ENCODE measurements at regions not wholly inside any gene's neighbourhood (a gene's known extent, or its start where the extent isn't known, plus 50 kb on each side); places are given as distances from the start of the nearest gene placed in this dataset.

DNA sequence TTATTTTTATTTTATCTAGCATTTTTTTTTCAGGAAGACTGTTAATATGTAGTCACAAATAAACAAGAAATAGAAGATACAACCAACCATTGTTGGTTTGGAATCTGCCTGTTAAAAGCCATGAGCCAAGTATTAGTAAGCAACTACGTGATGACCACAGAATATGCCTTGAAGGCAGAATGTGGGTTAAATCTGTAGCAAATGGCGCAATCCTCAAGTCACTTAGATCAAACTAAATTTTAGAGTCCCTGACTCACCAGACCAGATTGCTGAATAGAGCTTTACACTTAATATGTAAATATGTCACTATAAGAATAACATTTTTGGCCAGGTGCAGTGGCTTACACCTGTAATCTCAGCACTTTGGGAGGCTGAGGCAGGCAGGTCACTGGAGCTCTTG lies 800.1 kb upstream of the CITED2 start:
- TF ChIP-seq, protein P1, sequence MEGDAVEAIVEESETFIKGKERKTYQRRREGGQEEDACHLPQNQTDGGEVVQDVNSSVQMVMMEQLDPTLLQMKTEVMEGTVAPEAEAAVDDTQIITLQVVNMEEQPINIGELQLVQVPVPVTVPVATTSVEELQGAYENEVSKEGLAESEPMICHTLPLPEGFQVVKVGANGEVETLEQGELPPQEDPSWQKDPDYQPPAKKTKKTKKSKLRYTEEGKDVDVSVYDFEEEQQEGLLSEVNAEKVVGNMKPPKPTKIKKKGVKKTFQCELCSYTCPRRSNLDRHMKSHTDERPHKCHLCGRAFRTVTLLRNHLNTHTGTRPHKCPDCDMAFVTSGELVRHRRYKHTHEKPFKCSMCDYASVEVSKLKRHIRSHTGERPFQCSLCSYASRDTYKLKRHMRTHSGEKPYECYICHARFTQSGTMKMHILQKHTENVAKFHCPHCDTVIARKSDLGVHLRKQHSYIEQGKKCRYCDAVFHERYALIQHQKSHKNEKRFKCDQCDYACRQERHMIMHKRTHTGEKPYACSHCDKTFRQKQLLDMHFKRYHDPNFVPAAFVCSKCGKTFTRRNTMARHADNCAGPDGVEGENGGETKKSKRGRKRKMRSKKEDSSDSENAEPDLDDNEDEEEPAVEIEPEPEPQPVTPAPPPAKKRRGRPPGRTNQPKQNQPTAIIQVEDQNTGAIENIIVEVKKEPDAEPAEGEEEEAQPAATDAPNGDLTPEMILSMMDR (IDR thresholded peaks at IDR 0.05), result no peak
- no peak for DNase-seq (ENCODE audit: extremely low spot score, unreplicated experiment)
- no peaks in the 10 kb centered on the region for H3K9me3 Mint-ChIP-seq (ENCODE audit: unreplicated experiment)

DNA sequence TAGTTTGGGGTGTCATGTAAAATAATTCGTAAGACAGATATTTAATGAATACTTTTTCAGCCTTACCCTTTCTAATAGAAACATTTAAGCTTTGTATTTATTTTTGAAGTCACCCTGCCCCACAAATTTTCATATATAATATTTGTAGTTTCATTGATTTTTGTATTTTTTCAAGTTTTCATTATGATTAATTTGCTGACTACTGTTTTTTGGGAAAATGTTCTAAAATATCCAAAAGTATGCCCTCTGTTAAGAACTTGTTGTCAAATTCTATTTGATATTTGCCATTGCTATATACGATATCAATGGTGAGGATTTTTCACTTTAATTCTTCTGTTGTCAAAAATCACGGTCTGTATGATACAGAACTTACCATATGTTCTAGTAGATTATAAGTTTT lies 793.9 kb upstream of the CITED2 start:
- no peak for DNase-seq (ENCODE audit: extremely low spot score, unreplicated experiment)
- Mint-ChIP-seq H3K9me3 (ENCODE audit: unreplicated experiment) (no peaks in the 10 kb centered on the region), H3K4me1 (ENCODE audit: unreplicated experiment) (no peaks in the 10 kb centered on the region), H3K27ac (ENCODE audit: unreplicated experiment) (no peak overlapping the region), H3K36me3 (ENCODE audit: unreplicated experiment) (no peaks in the 10 kb centered on the region), H3K27me3 (ENCODE audit: unreplicated experiment) (no peaks in the 10 kb centered on the region), H3K4me3 (ENCODE audit: unreplicated experiment) (no peak overlapping the region)
- TF ChIP-seq, protein P1 (IDR thresholded peaks at IDR 0.05), result no peak

More for the DNA sequence above, 800.1 kb upstream of the CITED2 start:
- Mint-ChIP-seq H3K4me1 (ENCODE audit: unreplicated experiment) (peaks cover 16% of the 10 kb centered on the region), H3K27me3 (ENCODE audit: unreplicated experiment) (no peaks in the 10 kb centered on the region), H3K27ac (ENCODE audit: unreplicated experiment) (peak overlapping the region; percentile 5), H3K4me3 (ENCODE audit: unreplicated experiment) (no peak overlapping the region), H3K36me3 (ENCODE audit: unreplicated experiment) (no peaks in the 10 kb centered on the region)

DNA sequence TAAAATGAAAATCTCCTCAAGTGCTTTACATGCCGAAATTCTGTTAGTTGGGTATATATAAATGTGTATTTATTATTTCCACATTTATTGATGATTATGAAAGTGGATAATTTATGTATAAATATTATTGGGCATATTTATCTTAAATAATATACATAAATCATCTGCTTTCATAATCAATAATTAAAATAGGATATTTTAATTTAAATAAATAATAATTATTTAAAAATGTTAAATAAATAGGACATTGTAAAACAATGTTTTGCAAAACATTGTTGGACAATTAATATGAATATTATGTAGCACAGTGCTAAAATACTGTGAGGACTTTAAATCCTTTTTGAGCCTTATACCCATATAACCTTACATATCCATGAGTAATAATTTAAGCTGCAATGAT lies 786.5 kb upstream of the CITED2 start:
- Mint-ChIP-seq H3K4me3 (ENCODE audit: unreplicated experiment) (no peak overlapping the region), H3K36me3 (ENCODE audit: unreplicated experiment) (peaks cover 1% of the 10 kb centered on the region), H3K9me3 (ENCODE audit: unreplicated experiment) (no peaks in the 10 kb centered on the region), H3K27ac (ENCODE audit: unreplicated experiment) (no peak overlapping the region), H3K4me1 (ENCODE audit: unreplicated experiment) (no peaks in the 10 kb centered on the region), H3K27me3 (ENCODE audit: unreplicated experiment) (no peaks in the 10 kb centered on the region)
- TF ChIP-seq, protein P1 (IDR thresholded peaks at IDR 0.05), result no peak
- DNase-seq (ENCODE audit: extremely low spot score, unreplicated experiment), result no peak

DNA sequence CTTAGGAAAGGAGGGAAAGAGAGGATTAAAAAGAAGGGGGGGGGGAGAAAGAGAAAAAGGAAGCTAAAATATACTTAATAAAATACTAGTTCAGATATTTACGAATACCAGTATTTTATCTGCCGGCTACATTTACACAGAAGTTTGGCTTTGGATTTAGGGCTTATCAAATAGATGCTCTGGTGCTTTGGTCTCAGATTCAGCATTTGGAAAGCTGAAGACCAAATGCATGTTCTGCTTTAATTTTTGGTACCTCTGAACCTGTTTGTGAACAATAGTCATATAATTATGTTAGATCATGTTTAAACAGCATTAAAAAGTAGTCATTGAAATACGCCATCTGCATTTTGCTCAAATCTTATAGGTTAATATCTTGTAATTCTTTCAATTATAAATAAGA lies 786.0 kb upstream of the CITED2 start:
- no peak for DNase-seq (ENCODE audit: extremely low spot score, unreplicated experiment)
- H3K4me3 Mint-ChIP-seq (ENCODE audit: unreplicated experiment), result no peak overlapping the region
- H3K36me3 Mint-ChIP-seq (ENCODE audit: unreplicated experiment), result peaks cover 1% of the 10 kb centered on the region
- TF ChIP-seq, protein P1 (IDR thresholded peaks at IDR 0.05), result no peak
- no peaks in the 10 kb centered on the region for H3K4me1 Mint-ChIP-seq (ENCODE audit: unreplicated experiment)
- no peaks in the 10 kb centered on the region for H3K9me3 Mint-ChIP-seq (ENCODE audit: unreplicated experiment)
- H3K27ac Mint-ChIP-seq (ENCODE audit: unreplicated experiment), result no peak overlapping the region
- no peaks in the 10 kb centered on the region for H3K27me3 Mint-ChIP-seq (ENCODE audit: unreplicated experiment)

DNA sequence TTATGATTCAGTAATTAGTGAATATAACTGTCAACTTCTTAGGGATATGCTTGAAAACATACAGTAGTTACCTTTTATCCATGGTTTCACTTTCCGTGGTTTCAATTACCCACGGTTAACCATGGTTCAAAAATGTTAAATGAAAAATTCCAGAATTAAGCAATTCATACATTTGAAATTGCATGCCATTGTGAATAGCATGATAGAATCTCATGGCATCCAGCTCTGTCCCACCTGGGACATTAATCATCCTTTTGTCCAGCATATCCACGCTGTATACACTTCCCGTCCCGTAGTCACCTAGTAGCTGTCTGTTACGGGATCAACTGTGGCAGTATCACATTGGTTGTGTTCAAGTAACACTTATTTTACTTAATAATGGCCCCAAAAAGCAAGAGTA lies 781.7 kb upstream of the CITED2 start:
- Mint-ChIP-seq H3K4me3 (ENCODE audit: unreplicated experiment) (no peak overlapping the region), H3K9me3 (ENCODE audit: unreplicated experiment) (peaks cover 12% of the 10 kb centered on the region), H3K27ac (ENCODE audit: unreplicated experiment) (no peak overlapping the region), H3K36me3 (ENCODE audit: unreplicated experiment) (peaks cover 1% of the 10 kb centered on the region), H3K4me1 (ENCODE audit: unreplicated experiment) (no peaks in the 10 kb centered on the region), H3K27me3 (ENCODE audit: unreplicated experiment) (no peaks in the 10 kb centered on the region)
- DNase-seq (ENCODE audit: extremely low spot score, unreplicated experiment), result no peak
- TF ChIP-seq, protein P1 (IDR thresholded peaks at IDR 0.05), result no peak

Data from osteocyte (in vitro differentiated cells).